GM23248 (cell line): ENCODE measurements at regions not wholly inside any gene's neighbourhood (a gene's known extent, or its start where the extent isn't known, plus 50 kb on each side); places are given as distances from the start of the nearest gene placed in this dataset.

Experiments
- DNase-seq: peaks from one replicate; pipeline ENCODE4 v3.0.0-alpha.2; 2015
- H2AFZ ChIP-seq: fragments of 200-600 bp; sonication (generic); 2 replicates; pipeline ENCODE4 v1.6.1; 2016; ENCODE audit warnings: antibody characterized with exemption
- H3F3A ChIP-seq: fragments of 200-600 bp; sonication (generic); 2 replicates; pipeline ENCODE4 v1.6.1; 2016; ENCODE audit warnings: mild to moderate bottlenecking, antibody characterized with exemption, mixed run types; ENCODE audit not compliant: insufficient read depth
- H3K27ac ChIP-seq: fragments of 200-600 bp; sonication (generic); 2 replicates; pipeline ENCODE4 v1.5.1; 2016; ENCODE audit warnings: mild to moderate bottlenecking
- H3K27me3 ChIP-seq: fragments of 200-600 bp; sonication (generic); replicated peaks from 2 replicates; pipeline ENCODE4 v1.6.1; 2016; ENCODE audit warnings: mild to moderate bottlenecking; ENCODE audit not compliant: insufficient read depth
- H3K36me3 ChIP-seq: fragments of 200-600 bp; sonication (generic); 2 replicates; pipeline ENCODE4 v1.6.1; 2016; ENCODE audit warnings: low read depth, mild to moderate bottlenecking
- H3K4me1 ChIP-seq: fragments of 200-600 bp; sonication (generic); 2 replicates; pipeline ENCODE4 v1.6.1; 2016; ENCODE audit warnings: mild to moderate bottlenecking; ENCODE audit not compliant: insufficient read depth
- H3K4me2 ChIP-seq: fragments of 200-600 bp; sonication (generic); one replicate; pipeline ENCODE4 v1.6.1; 2016; ENCODE audit warnings: mild to moderate bottlenecking; ENCODE audit not compliant: unreplicated experiment
- H3K4me3 ChIP-seq: fragments of 200-600 bp; sonication (generic); 2 replicates; pipeline ENCODE4 v1.5.1; 2016; ENCODE audit warnings: mild to moderate bottlenecking
- H3K79me2 ChIP-seq: fragments of 200-600 bp; sonication (generic); 2 replicates; pipeline ENCODE4 v1.6.1; 2016; ENCODE audit warnings: mild to moderate bottlenecking; ENCODE audit not compliant: insufficient read depth
- H3K9ac ChIP-seq: fragments of 200-600 bp; sonication (generic); 2 replicates; pipeline ENCODE4 v1.6.1; 2016; ENCODE audit warnings: mild to moderate bottlenecking
- H3K9me2 ChIP-seq: fragments of 200-600 bp; sonication (generic); 2 replicates; pipeline ENCODE4 v1.6.1; 2016; ENCODE audit warnings: mixed run types, mild to moderate bottlenecking, moderate library complexity; ENCODE audit not compliant: insufficient read depth
- H3K9me3 ChIP-seq: fragments of 200-600 bp; sonication (generic); one replicate; pipeline ENCODE4 v1.6.1; 2017; ENCODE audit warnings: low read depth
- H4K20me1 ChIP-seq: fragments of 200-600 bp; sonication (generic); 2 replicates; pipeline ENCODE4 v1.6.0; 2016; ENCODE audit not compliant: insufficient read depth
- EZH2 ChIP-seq: fragments of 200-600 bp; sonication (generic); IDR thresholded peaks from 2 replicates; pipeline ENCODE4 v1.6.1; 2018; ENCODE audit warnings: antibody characterized with exemption, mild to moderate bottlenecking; ENCODE audit not compliant: insufficient read depth, poor library complexity, severe bottlenecking
- EZH2phosphoT487 ChIP-seq: fragments of 200-600 bp; sonication (generic); IDR thresholded peaks from 2 replicates; pipeline ENCODE4 v1.6.1; 2018; ENCODE audit warnings: antibody characterized with exemption, moderate library complexity, mild to moderate bottlenecking, low read depth; ENCODE audit not compliant: insufficient read depth
- WGBS, 2 experiments: methylation state at CpG; one replicate each; pipeline ENCODE4 v1.1.6; 2015 to 2017; ENCODE audit warnings: low lambda C conversion rate in 2 of 2, low coverage in 1 of 2; ENCODE audit errors: missing lambda C conversion rate in 2 of 2; 5-methylcytosine and 5-hydroxymethylcytosine counted together
- in situ Hi-C: fragments of 300-500 bp; cut with MboI; formaldehyde crosslinking; loops from 2 replicates; pipeline ENCODE4 v1.15.0; 2020

DNA sequence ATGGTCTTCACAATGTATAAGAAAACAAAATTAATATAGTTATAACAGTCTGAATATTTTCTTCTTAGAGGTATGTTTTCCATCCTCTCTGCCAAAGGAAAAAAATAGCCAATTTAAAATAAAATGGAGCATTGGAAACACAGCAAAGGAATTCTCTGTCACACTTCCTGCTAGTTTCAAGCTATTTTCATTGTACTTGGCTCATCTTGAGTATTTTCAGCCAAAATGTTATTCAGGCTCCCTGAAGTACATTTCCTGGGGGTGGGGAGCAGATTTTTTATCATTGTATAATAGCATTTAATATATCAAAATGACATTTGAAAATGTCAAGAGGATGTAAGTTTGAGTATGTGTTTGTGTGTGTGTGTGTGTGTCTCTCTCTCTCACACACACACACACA, 463.6 kb upstream of the REG3G start:
- no peak overlapping the region for H3K9ac ChIP-seq
- no peaks in the 10 kb centered on the region for H3K79me2 ChIP-seq
- H3K9me2 ChIP-seq, result no peaks in the 10 kb centered on the region
- H4K20me1 ChIP-seq, result no peaks in the 10 kb centered on the region
- in situ Hi-C loops, result no loop called here
- H3K4me2 ChIP-seq, result no peak overlapping the region
- no peaks in the 10 kb centered on the region for H3K36me3 ChIP-seq
- TF ChIP-seq EZH2 (no peak), EZH2phosphoT487 (no peak)
- no peaks in the 10 kb centered on the region for H3F3A ChIP-seq
- H2AFZ ChIP-seq, result no peak overlapping the region
- DNase-seq, result no peak
- H3K9me3 ChIP-seq, result no peaks in the 10 kb centered on the region
- no peaks in the 10 kb centered on the region for H3K27me3 ChIP-seq
- H3K4me1 ChIP-seq, result no peaks in the 10 kb centered on the region
- H3K4me3 ChIP-seq, result no peak overlapping the region
- no peak overlapping the region for H3K27ac ChIP-seq

DNA sequence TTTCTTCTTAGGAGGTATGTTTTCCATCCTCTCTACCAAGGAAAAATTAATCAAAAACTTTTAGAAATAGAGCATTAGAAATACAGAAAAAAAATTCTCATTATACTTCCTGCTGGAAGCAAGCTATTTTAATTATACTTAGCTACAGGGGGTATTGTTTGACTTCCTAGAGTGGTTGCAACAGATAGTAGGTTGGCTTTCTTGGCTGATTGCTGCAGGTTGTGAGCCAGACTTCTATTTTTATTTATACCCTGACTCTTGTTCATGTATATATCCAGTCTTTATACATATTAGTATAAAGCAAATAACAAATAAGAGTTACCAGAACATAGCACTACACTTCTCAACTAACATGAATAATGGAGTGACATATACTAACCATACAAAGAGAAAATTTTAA, 460.8 kb upstream of the REG3G start:
- in situ Hi-C loops, result no loop called here
- H3K79me2 ChIP-seq, result no peaks in the 10 kb centered on the region
- no peaks in the 10 kb centered on the region for H3K36me3 ChIP-seq
- H3K9ac ChIP-seq, result no peak overlapping the region
- H3K4me2 ChIP-seq, result no peak overlapping the region
- TF ChIP-seq EZH2, result no peak
- TF ChIP-seq EZH2phosphoT487, result no peak
- H3K4me3 ChIP-seq, result no peak overlapping the region
- H3F3A ChIP-seq, result no peaks in the 10 kb centered on the region
- no peaks in the 10 kb centered on the region for H3K9me3 ChIP-seq
- H4K20me1 ChIP-seq, result no peaks in the 10 kb centered on the region
- DNase-seq, result no peak
- no peak overlapping the region for H2AFZ ChIP-seq
- no peak overlapping the region for H3K27ac ChIP-seq
- H3K4me1 ChIP-seq, result no peaks in the 10 kb centered on the region
- H3K9me2 ChIP-seq, result no peaks in the 10 kb centered on the region
- H3K27me3 ChIP-seq, result no peaks in the 10 kb centered on the region

DNA sequence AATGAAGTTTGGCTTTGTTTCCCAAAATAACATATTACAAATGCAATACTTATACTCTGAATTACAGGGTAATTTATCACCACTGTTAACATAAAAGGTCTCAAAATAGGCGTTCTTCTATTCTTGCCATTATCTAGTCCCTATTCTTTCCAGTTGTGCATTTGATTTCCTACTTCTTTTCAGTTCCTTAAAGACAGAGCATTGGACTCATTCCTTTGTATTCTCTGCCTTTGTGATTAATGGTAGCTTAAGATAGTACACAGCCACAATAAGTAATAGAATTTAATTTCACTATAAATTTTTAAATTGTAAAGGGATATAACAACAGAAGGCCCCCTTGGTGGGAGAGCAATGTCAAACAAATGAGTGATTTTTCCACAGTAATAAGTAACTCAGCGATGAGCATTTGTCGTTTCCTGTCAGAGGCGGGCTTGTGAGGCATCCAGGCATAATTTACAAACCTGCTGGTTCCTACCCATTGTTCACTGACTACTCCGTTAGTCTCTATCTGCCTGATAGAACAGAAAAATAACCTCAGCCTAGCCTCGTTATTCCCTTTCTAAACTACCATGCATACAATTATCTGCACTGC, 456.6 kb upstream of the REG3G start:
- H3K27me3 ChIP-seq, result no peaks in the 10 kb centered on the region
- DNase-seq, result no peak
- H3K36me3 ChIP-seq, result no peaks in the 10 kb centered on the region
- in situ Hi-C loops, result no loop called here
- H4K20me1 ChIP-seq, result no peaks in the 10 kb centered on the region
- H3K4me1 ChIP-seq, result no peaks in the 10 kb centered on the region
- 22 to 27% methylated on average over 6 of the region's 6 CpGs for WGBS, 2 experiments
- no peaks in the 10 kb centered on the region for H3K79me2 ChIP-seq
- no peaks in the 10 kb centered on the region for H3F3A ChIP-seq
- H3K9me2 ChIP-seq, result no peaks in the 10 kb centered on the region
- H3K27ac ChIP-seq, result no peak overlapping the region
- H3K4me3 ChIP-seq, result no peak overlapping the region
- no peaks in the 10 kb centered on the region for H3K9me3 ChIP-seq
- no peak overlapping the region for H3K9ac ChIP-seq
- no peak overlapping the region for H2AFZ ChIP-seq
- no peak overlapping the region for H3K4me2 ChIP-seq
- no peak for TF ChIP-seq EZH2phosphoT487
- TF ChIP-seq EZH2, result no peak

DNA sequence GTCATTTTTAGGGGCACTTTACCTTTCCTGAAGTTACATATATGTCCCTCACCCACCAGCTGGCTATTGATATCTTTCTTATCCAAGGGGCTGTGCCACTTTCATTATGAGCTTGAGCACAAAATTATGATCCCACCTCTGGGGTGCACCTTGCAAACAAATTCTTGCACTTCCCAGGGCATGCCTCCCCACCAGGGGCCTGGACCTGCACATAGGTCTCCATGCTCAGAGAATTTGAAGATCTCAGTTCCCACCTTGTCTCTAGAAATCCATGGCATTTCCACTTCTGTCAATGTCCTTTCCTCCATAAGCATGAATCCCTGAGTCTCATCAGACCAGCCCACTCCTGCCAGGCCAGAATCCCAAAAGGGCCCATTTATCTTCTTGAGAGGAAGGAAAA, 449.1 kb upstream of the REG3G start:
- Histone ChIP-seq H3K4me2 (no peak overlapping the region), H2AFZ (no peak overlapping the region), H3K4me1 (no peaks in the 10 kb centered on the region), H3K9me2 (no peaks in the 10 kb centered on the region), H3F3A (no peaks in the 10 kb centered on the region), H3K4me3 (no peak overlapping the region), H3K27me3 (no peaks in the 10 kb centered on the region), H3K27ac (no peak overlapping the region), H3K79me2 (no peaks in the 10 kb centered on the region), H3K9ac (no peak overlapping the region), H4K20me1 (no peaks in the 10 kb centered on the region), H3K36me3 (no peaks in the 10 kb centered on the region), H3K9me3 (peaks cover 3% of the 10 kb centered on the region)
- no peak for DNase-seq
- in situ Hi-C loops, result no loop called here
- TF ChIP-seq EZH2 (no peak), EZH2phosphoT487 (no peak)

DNA sequence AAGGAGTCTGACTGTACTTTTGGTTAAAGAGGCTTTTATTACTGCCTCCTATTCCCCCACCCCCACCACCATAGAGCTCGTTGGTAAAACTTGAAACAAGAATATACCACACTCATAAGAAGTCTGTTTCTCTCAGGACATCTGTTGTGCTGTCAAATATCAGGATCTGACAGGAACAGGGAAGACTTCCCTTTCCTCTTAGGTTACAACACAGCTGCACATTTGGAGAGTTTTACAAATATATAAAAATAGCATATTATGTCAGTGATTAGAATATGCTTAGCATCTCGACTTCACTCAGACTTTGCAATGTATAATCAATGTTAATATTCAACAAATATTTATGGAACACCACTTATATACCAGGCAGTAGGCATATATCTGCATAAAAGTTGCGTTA, 439.6 kb upstream of the REG3G start:
- Histone ChIP-seq H4K20me1 (no peaks in the 10 kb centered on the region), H3K79me2 (no peaks in the 10 kb centered on the region), H3K9me3 (no peaks in the 10 kb centered on the region), H3K4me2 (no peak overlapping the region), H3K27me3 (no peaks in the 10 kb centered on the region), H3K4me1 (no peaks in the 10 kb centered on the region), H3K9ac (no peak overlapping the region), H3K36me3 (no peaks in the 10 kb centered on the region), H3F3A (no peaks in the 10 kb centered on the region), H3K4me3 (no peak overlapping the region), H2AFZ (no peak overlapping the region), H3K9me2 (no peaks in the 10 kb centered on the region), H3K27ac (no peak overlapping the region)
- no peak for TF ChIP-seq EZH2
- no peak for TF ChIP-seq EZH2phosphoT487
- in situ Hi-C loops, result no loop called here
- DNase-seq, result no peak
- 9 to 12% methylated on average over 3 of the region's 3 CpGs for WGBS, 2 experiments
